ENCODE measurements at regions not wholly inside any gene's neighbourhood (a gene's known extent, or its start where the extent isn't known, plus 50 kb on each side); places are given as distances from the start of the nearest gene placed in this dataset.

- DNase-seq (ENCODE audit: low spot score in 2 of 2) = no peak
- H3K27ac ChIP-seq = no peak overlapping the region
- no peaks in the 10 kb centered on the region for H3K4me1 ChIP-seq
- H3K27me3 ChIP-seq = no peaks in the 10 kb centered on the region
- H3K4me3 ChIP-seq = no peak overlapping the region
- WGBS = 68% methylated on average over 2 of the region's 2 CpGs
- no peaks in the 10 kb centered on the region for H3K36me3 ChIP-seq
- no peaks in the 10 kb centered on the region for H3K9me3 ChIP-seq
- TF ChIP-seq CTCF (IDR thresholded peaks at IDR 0.05) (no peak), POLR2A (IDR thresholded peaks at IDR 0.05) (no peak), EP300 (IDR thresholded peaks at IDR 0.05) (no peak), POLR2AphosphoS5 (IDR thresholded peaks at IDR 0.05) (no peak)
Measured at GRCh38 chr4:134727696-134728095, 526.1 kb upstream of the PABPC4L start.

DNA sequence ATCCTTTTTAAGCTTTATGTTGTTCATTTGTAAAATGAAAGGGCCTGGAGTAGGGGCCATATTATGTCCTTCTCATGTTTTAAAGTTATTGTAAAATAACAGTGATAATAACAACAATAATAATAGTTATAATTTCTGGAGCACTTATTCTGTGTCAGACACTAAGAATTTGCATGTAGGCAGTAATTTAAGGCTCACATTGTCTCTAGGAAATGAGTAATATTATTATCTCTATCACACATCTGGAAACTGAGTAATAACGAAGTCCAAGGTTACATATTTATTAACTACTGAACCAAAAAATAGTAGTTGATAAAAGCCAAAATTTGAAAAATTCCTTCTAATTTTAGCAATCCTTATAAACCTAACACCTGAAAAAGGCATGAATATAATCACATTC lies 520.7 kb upstream of the PABPC4L start:
- DNase-seq (ENCODE audit: low spot score in 2 of 2) = no peak
- H3K9me3 ChIP-seq = no peaks in the 10 kb centered on the region
- TF ChIP-seq POLR2A (IDR thresholded peaks at IDR 0.05) = no peak
- no peak for TF ChIP-seq EP300 (IDR thresholded peaks at IDR 0.05)
- TF ChIP-seq POLR2AphosphoS5 (IDR thresholded peaks at IDR 0.05) = no peak
- H3K36me3 ChIP-seq = no peaks in the 10 kb centered on the region
- H3K4me1 ChIP-seq = no peaks in the 10 kb centered on the region
- no peak overlapping the region for H3K4me3 ChIP-seq
- 70% methylated on average over 1 of the region's 1 CpG for WGBS
- no peak overlapping the region for H3K27ac ChIP-seq
- no peaks in the 10 kb centered on the region for H3K27me3 ChIP-seq

- Histone ChIP-seq H3K9me3 (no peaks in the 10 kb centered on the region), H3K36me3 (no peaks in the 10 kb centered on the region), H3K4me1 (no peaks in the 10 kb centered on the region), H3K27me3 (no peaks in the 10 kb centered on the region), H3K4me3 (no peak overlapping the region), H3K27ac (no peak overlapping the region)
- DNase-seq (ENCODE audit: low spot score in 2 of 2) = no peak
- WGBS = 94% methylated on average over 1 of the region's 1 CpG
- TF ChIP-seq POLR2A (IDR thresholded peaks at IDR 0.05) = no peak
- TF ChIP-seq EP300 (IDR thresholded peaks at IDR 0.05) = no peak
- no peak for TF ChIP-seq POLR2AphosphoS5 (IDR thresholded peaks at IDR 0.05)
- no peak for TF ChIP-seq CTCF (IDR thresholded peaks at IDR 0.05)
Measured at GRCh38 chr4:134720030-134720429, 518.4 kb upstream of the PABPC4L start.

GRCh38 chr4:134708616-134709015 lies 507.0 kb upstream of the PABPC4L start:
- H3K27ac ChIP-seq = no peak overlapping the region
- no peaks in the 10 kb centered on the region for H3K4me1 ChIP-seq
- H3K9me3 ChIP-seq = no peaks in the 10 kb centered on the region
- no peak for DNase-seq (ENCODE audit: low spot score in 2 of 2)
- H3K27me3 ChIP-seq = no peaks in the 10 kb centered on the region
- no peaks in the 10 kb centered on the region for H3K36me3 ChIP-seq
- TF ChIP-seq EP300 (IDR thresholded peaks at IDR 0.05) = no peak
- TF ChIP-seq POLR2AphosphoS5 (IDR thresholded peaks at IDR 0.05) = no peak
- no peak for TF ChIP-seq POLR2A (IDR thresholded peaks at IDR 0.05)
- no peak for TF ChIP-seq CTCF (IDR thresholded peaks at IDR 0.05)
- no peak overlapping the region for H3K4me3 ChIP-seq

GRCh38 chr4:134708026-134708425 lies 506.4 kb upstream of the PABPC4L start:
- no peaks in the 10 kb centered on the region for H3K36me3 ChIP-seq
- H3K27me3 ChIP-seq = no peaks in the 10 kb centered on the region
- TF ChIP-seq POLR2A (IDR thresholded peaks at IDR 0.05) (no peak), CTCF (IDR thresholded peaks at IDR 0.05) (no peak), POLR2AphosphoS5 (IDR thresholded peaks at IDR 0.05) (no peak), EP300 (IDR thresholded peaks at IDR 0.05) (no peak)
- H3K4me1 ChIP-seq = no peaks in the 10 kb centered on the region
- H3K4me3 ChIP-seq = no peak overlapping the region
- DNase-seq (ENCODE audit: low spot score in 2 of 2) = no peak
- WGBS = 91% methylated on average over 2 of the region's 2 CpGs
- no peaks in the 10 kb centered on the region for H3K9me3 ChIP-seq
- no peak overlapping the region for H3K27ac ChIP-seq

GRCh38 chr4:134702374-134702773 lies 500.8 kb upstream of the PABPC4L start:
- Histone ChIP-seq H3K4me1 (no peaks in the 10 kb centered on the region), H3K9me3 (no peaks in the 10 kb centered on the region), H3K36me3 (no peaks in the 10 kb centered on the region), H3K4me3 (no peak overlapping the region), H3K27me3 (no peaks in the 10 kb centered on the region), H3K27ac (no peak overlapping the region)
- TF ChIP-seq EP300 (IDR thresholded peaks at IDR 0.05) = no peak
- TF ChIP-seq POLR2AphosphoS5 (IDR thresholded peaks at IDR 0.05) = no peak
- no peak for TF ChIP-seq CTCF (IDR thresholded peaks at IDR 0.05)
- no peak for TF ChIP-seq POLR2A (IDR thresholded peaks at IDR 0.05)
- 71% methylated on average over 3 of the region's 3 CpGs for WGBS
- no peak for DNase-seq (ENCODE audit: low spot score in 2 of 2)

Data from suprapubic skin (tissue), 4 donors.